GM12891 (cell line): ENCODE measurements at regions not wholly inside any gene's neighbourhood (a gene's known extent, or its start where the extent isn't known, plus 50 kb on each side); places are given as distances from the start of the nearest gene placed in this dataset.

Source experiments
- POLR2A ChIP-seq: IDR thresholded peaks from 2 replicates; pipeline ENCODE4 v1.6.1; 2011; ENCODE audit warnings: low read depth, low read length, control low read depth
- POLR2AphosphoS5 ChIP-seq: IDR thresholded peaks from 2 replicates; pipeline ENCODE4 v1.6.1; 2011; ENCODE audit warnings: low read depth, low read length, control low read depth
- TAF1 ChIP-seq: IDR thresholded peaks from 2 replicates; pipeline ENCODE4 v1.6.1; 2011; ENCODE audit warnings: low read depth, low read length, control low read depth

GRCh38 chr14:71647086-71647784, 285.0 kb upstream of the RGS6 start:
- TF ChIP-seq POLR2A = no peak
- no peak for TF ChIP-seq POLR2AphosphoS5
- TF ChIP-seq TAF1 = no peak
